Fibroblast of skin of left biceps (primary cell): ENCODE measurements at regions not wholly inside any gene's neighbourhood (a gene's known extent, or its start where the extent isn't known, plus 50 kb on each side); places are given as distances from the start of the nearest gene placed in this dataset.

ENCODE experiments used
- DNase-seq, 2 experiments: peaks; one replicate each; pipeline ENCODE4 v3.0.0-alpha.2; 2013; ENCODE audit warnings: low read depth in 2 of 2

DNA sequence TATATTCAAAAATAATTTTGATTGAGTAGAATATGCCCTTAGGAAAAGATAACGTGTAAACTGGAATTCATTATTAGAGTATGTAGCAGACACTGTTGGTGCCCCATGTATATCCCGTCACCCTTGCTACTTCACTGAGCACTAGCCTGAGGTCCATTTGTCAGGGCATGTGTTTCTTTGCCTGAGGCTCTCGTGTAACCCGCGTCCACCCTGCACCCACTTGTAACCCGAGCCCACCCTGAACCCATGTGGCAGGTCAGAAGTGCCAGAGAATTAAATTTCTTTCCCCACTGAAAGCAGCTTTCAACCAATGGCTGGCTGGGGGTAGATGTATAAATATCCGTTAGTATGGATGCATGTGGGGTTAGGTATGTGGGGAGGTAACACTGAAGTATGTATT lies 474.2 kb upstream of the ZNF385D start:
- no peak for DNase-seq

DNA sequence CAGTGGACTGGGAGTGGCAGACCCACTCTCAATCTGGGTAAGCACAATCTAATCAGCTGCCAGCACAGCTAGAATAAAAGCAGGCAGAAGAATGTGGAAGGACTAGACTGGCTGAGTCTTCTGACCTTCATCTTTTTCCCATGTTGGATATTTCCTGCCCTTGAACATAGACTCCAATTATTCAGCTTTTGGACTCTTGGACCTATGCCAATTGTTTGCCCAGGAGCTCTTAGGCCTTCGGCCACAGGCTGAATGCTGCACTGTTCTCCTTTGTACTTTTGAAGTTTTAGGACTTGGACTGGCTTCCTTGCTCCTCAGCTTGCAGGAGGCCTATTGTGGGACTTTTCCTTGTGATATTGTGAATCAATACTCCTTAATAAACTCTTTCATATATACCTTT lies 477.7 kb upstream of the ZNF385D start:
- no peak for DNase-seq

DNA sequence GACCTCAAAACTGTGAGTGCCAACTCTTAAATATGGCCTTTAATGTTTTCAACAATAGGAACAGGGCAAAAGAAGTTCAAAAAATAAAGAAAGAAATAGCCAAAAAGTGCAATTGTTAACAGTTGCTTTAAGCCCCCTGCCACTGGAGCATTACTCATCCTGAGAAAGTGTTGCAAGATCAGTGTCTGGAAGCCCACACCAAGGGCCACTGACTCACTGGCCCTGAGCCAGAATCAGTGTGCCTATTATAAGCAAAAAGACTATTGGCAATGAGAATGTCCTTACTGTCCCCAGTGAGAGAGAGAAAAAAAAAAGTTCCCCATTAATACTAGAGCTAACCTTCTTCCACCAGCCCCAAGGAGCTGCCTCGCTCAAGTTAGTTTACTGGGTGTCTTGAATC lies 480.1 kb upstream of the ZNF385D start:
- no peak for DNase-seq

DNA sequence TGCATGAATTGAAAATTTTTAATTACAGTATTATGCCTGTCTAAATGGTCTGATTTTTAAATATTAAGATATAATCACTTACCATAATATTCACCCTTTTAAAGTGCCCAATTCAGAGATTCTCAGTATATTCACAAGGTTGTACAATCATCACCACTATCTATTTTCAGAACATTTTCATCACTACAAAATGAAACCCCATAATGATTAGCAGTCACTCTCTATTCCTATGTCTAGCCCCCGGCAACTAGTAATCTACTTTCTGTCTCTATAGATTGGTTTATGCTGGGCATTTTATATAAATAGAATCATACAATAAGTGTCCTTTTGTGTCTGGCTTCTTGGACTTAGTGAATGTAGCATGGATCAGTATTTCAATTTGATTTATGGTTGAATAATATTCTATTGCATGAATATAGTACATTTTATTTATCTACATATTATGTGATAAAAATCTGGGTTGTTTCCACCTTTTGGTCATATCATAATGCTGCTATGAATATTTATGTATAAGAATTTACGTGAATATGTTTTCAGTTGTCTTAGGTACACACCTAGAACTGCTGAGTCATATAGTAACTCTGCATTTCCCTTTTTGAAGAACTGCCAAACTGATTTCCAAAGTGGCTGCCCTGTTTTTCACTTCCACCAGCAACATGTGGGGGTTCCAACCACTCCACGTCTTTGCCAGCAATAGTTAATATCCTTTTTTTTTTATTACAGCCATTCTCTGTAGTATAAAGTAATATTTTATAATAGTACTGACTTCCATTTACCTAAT lies 485.7 kb upstream of the ZNF385D start:
- no peak for DNase-seq

DNA sequence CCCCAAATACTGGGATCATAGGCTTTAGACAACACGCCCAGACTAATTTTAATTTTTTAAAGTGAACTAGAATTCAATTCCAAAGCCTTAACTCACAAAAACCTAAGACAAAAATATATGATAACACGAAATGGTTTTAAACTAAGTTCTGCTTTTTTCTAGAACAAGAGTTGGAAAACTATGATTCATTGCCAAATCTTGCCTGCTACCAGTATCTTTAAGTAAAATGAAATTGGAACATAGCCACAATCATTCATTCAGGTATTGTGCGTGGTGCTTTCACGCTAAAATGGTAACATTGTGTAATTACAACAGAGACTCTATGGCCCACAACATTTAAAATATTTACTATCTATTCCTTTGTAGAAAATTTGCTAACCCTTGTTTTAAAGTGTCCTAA lies 488.0 kb upstream of the ZNF385D start:
- no peak for DNase-seq

DNA sequence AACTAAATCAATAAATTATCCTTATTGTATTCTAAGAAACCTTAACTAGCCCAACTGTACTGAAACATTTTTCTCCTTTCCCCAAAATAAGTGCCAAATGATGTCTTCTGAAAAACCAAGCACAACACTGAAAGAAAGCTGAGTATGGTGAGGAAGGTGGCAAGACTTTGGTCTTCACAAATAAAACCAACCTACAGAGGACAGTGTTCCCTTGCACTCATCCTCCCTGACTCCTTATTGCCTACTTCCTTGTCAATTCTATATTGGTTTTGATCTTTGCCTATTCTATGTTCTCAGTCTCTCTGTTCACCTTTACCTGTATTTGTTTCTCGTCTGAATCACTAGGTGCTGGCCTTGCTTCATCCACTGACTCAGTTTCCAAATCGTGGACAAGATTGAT lies 490.1 kb upstream of the ZNF385D start:
- DNase-seq = no peak

DNA sequence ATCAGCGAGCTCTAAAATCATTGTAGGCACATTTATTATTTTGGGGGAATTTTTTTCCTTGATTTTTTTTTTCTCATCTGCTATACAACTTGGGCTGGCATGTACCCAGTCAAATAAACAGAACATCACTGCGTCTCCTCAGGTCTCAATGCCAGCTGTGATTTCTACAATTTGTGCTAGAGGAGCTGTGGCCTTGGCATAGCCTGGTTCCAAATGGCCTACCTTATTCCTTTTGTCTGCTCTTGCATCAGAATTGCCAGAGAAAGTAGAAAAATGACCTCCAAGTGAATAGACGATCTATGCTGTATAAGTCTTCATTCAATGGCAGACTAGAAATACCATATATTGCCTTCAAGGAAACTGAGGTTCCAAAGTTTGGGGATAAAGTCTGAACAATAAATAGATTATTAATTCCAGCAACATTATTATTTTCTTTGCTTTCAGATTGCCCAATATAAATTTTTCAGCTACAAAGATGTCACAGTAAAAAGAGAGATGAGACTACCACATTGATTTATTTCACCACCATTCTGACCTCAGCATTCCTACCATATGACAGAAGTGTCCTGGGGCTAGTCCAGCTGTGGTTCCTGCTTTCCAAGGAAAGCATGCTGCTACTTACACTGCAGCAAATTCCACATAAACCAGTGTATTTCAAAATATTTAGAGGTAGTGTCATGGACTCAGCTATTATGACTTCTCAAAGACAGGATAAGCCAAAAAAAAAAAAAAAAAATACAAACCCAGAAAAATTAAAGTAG lies 493.9 kb upstream of the ZNF385D start:
- peak; percentile 84 to 87 for DNase-seq

DNA sequence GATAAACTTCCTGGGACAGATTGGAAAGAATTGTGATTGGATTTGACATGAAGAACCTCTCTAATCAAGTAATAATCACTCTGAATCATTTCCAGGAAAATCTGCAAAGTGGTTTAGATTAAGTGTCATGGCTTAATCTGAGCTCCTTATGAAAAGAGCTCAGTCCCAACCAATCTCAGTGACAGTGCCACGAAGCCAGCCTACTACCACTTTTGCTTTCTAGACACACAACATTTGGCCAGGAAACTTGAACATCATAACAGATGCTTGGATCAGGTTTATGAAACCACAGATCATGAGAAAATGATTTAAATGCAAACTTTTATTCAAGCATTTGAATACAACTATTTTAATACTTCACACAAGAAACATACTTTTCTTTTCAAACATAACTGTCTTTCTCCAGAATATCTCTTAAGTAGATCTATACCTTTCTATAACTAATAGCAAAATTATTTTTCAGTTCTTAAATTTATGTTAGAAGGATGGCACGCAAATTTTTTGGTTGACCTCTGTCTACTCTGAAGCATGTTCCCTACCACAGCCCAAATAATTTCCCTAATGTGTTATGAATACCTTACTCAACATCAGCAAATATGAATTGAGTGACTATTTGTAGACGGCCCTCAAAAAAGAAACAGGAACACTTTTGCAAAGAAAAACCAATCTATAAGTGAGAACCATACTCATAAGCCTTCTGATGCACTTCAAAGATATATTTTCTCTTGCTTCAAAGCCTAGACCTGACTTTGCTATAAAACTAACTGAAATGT lies 495.0 kb upstream of the ZNF385D start:
- no peak for DNase-seq

DNA sequence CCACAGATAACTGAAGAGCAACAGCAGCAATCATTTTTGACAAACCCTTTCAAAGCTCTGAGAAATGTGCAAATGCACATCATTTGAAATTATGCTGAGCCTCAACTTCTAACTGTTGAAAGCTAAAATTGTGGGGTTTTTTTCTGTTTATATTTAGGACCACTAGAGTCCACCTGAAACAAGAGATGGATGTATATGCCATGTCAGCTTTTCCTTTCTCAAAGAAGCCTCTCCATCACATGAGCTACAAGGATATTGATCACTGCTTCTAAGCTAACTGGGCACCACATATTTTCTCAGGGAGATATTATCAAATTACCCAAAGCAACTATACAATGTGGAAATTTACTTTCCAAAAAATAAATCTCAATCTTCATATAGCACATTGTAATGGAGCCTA lies 498.6 kb upstream of the ZNF385D start:
- DNase-seq = no peak

DNA sequence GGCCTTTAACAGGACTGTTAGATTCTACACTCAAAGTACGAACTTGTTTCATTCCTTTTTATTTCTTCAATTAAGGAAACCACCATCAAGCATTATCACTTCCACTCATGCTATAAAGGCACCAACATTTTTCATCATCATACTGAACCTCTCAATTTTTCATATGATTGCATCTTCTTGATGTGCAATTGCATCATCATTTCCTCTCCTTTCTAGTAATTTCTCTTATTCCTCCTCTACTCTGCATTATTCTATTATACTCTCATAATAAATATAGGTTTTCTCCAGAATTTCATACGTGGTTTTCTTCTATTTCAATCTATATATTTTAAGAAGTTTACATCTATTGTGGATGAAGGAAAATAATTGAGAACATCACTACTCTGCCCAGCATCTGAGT lies 506.2 kb upstream of the ZNF385D start:
- DNase-seq = no peak

DNA sequence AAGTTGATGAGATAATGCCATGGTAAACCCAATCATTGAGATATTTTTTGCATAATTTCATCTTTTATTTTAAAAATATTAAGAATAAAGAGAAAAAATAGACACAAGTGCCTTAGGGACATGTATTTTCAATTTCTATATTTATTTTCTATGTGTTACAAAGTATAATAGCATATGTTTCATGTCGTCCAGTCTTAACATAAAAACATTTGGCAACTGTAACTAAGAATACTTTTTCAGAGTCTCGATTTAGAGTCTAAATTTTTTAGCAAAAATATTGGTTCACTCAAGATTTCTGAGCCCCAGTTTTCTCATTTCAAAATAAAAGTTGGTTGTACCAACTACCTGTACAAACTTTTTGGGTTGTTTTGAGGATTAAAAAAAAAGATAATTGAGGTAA lies 511.4 kb upstream of the ZNF385D start:
- no peak for DNase-seq

DNA sequence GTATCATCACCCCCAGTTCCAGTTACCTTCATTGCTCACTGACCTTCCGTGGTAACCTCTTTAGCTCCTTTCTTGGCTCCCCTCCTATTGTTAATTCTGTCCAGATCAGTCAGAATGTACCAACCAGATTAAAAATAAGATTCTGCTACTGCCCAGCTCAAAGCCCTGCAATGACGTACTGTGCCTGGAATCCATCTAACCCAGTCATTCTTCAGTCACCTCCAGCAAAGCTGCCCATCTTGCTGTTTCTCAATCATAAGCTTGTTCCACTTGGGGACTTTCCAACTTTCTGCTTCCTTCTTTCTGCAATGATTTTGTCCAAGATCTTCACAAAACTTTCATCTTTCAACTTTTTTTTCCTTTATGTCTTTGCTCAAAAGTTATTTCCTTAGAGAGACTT lies 512.0 kb upstream of the ZNF385D start:
- peak in 1 of 2 experiments; percentile 22 for DNase-seq

DNA sequence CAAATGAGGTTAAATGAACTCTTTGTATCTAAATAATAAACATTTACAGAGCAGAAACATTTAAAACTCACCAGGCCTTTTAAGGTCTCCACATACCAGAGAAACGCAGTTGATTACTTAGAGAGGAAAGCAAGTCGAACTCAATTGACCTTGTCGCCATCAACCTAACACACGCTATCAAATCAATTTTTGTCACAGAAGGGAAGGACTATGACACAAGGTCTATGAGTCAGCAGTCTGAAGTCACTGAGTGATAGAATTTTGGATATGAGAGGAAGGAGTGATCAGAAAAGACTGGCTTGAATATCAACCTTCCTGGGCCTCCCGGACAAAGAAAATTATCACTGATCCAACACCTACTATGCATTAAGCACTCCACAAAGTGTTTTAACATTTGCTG lies 514.4 kb upstream of the ZNF385D start:
- no peak for DNase-seq

DNA sequence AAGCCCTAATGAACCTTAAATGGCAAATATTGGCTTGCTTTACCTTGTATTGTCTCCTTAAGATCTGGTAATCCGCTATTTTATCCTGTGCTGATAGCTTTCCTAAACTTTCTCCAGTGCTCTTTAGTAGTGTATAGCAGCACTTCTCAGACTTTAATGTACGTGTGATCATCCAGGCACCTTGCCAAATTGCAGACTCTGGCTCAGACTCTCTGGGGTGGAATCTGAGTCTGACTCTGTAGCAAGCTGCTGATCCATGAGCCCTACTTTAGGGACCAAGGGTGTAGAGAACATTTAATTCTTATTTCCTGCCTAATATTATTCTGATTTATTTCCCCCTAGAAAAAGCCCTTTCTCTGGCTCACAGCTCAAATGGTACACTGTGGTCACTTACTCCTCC lies 518.8 kb upstream of the ZNF385D start:
- DNase-seq = peak in 1 of 2 experiments; percentile 17

DNA sequence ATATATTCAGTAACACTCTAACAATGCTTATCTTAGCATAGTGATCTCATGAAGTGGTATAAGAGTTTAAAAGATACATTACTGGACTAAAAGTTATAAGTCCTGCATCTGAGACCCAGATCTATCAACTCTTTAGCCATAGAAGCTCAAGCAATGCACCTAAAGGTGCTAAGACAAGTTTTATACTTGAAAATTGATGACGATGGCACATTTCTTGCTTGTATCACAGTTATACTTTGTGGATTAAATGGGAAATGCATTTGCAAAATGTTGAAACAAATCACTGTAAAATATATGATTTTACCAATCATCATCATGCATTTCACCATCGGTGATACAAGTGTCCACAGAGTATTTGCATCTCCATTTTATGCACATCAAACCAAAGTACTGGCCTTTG lies 525.3 kb upstream of the ZNF385D start:
- DNase-seq = no peak

DNA sequence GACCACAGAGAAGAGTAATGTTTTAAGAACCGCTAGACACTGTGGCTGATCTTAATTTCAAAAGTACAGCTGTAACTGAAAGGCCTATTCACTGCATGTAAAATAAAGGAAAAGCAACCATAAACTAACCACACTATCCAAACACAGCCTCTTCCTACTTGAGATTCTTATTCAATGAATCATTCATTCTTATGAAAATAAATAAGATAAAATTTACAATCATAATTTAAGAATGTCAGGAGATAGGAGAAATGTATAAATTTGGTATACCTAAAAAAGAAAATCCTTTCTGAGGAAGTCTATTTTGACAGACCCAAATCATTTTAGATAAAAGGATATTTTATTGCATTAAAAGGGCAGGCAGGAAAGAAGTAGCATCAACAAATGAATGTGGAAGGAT lies 533.5 kb upstream of the ZNF385D start:
- peak in 1 of 2 experiments; percentile 4 for DNase-seq

DNA sequence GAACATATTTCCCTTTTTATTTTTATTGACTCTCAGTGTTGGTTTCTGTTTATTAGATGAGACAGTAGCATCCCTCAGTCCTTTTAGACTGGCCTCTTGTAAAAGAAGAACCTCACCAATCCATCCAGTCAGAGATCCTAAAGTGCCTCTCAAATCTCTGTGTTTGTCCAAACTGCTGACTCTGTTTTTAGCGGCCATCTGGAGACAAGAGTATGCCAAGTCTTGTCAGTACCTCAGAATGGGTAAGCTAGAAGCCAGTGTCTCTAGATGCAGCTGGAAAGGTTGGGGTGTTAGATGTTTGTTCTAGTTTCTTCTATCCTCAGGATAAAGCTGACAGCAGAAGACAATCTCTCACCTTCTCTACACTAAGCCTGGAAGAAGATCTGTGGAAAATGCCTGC lies 537.7 kb upstream of the ZNF385D start:
- no peak for DNase-seq

DNA sequence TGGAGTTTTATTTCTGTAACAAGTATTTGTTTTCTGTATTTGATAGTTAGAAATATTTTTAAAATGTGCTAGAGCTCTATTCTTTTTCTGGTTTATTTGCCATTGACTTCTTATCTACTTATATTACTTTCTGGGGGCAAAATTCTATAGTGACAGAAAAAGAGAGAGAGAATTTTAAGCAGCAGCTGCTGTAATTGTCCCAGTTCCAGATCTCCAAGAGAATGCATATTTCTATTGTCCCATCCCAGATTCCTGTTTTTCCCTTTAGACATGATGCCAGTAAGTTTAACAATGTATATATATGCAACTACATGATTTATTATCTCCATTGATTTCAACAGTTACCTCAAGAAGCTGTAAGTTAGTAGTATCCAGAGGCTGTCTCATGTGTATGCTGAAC lies 541.7 kb upstream of the ZNF385D start:
- DNase-seq = no peak

DNA sequence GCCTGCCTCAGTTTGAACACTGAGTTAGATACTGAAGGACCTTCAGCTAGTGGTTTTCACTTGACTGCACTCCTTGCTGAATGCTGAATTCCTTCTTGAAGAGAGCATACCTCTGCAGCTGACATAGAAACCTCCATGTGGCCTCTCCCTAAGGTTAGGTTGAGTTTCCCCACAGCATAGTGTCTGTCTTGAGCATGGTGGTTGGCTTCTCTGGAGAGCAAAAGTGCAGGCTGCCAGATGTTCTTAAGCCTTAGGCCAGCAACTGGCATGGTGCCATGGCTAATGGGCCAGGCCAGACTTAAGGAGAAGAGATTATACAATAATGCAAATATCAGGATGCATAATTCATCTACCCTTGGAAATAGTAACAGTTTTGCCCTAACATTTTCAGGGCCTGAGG lies 545.6 kb upstream of the ZNF385D start:
- DNase-seq = no peak

DNA sequence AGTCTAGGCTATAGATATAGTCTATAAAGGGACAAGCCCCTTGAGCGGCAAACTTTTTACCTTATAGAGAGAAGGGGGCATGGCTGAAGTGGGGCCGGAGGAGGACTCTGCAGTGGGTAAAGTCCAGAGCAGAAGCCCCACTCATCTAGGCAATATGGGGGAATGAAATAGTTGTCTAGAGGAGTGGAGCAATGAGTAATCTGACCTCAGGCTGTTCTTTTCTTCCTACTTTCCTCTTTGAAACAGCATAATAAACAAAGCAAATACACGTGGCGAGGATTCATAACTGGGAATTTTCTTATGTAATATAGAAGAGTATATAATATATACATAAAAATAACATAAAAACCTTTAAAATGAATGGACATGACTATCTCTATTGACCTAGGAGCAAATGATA lies 546.4 kb upstream of the ZNF385D start:
- no peak for DNase-seq

DNA sequence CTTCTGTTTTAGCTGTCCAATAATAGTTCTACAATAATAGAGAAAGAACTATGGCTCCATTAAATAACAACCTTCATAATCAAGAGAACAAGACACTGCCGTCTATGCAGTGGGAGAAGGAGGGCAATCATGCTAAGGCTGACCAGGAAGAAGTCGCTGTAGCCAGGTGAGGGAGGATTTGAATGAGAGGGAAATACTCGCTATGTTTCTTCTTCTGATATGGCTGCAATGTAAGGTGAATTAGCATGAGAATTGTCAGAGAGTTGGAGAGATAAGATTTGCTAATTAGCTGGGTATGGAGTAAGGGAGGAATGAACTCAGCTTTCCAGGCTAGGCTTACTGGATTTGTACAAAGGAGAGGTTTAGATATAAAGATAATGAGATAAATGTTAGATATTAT lies 555.4 kb upstream of the ZNF385D start:
- no peak for DNase-seq

DNA sequence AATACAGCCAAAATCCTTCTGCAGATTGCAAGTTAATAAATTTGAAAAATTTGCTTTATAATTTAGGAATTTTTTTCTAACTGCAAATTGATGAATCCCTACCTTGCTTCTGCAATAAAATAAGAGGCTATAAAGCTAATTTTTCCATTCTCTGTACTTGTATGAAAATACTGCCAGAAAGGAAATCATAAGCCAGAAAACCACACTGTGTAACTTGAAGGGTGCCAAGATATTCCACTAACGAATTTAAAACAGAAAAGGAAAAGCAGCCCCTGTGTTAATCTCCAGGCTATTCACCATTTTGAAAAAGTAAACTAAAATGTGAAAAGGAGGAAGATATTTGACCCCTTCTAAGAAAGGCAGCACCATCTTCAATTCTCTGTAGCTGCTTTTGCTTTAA lies 557.9 kb upstream of the ZNF385D start:
- no peak for DNase-seq

DNA sequence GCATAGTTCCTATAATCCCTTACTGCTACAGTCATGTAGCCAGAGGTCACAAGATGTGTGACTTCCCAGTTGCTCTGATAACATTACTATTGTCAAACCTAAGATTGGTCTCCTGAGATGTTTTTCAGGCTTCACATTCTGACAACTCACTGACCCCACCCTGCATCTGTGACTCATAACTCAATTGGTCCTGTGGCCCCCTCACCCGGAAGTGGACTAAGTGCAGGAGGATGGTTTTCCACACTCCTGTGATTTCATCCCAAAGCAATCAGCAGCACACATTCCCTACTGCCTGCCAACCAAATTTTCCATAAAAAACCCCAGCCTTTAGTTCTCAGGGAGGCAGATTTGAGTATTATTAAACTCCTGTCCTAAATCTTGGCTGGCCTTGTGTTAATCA lies 564.9 kb upstream of the ZNF385D start:
- no peak for DNase-seq
